PC-9 (cell line): ENCODE measurements at regions not wholly inside any gene's neighbourhood (a gene's known extent, or its start where the extent isn't known, plus 50 kb on each side); places are given as distances from the start of the nearest gene placed in this dataset.

Experiments used
- EZH2 ChIP-seq: fragments of 200-600 bp; sonication (generic); IDR thresholded peaks from 2 replicates; pipeline ENCODE4 v1.8.0; 2017; ENCODE audit warnings: antibody characterized with exemption, low read depth
- TF ChIP-seq, protein P1 (sequence below): fragments of 200-600 bp; sonication (generic); conservative IDR thresholded peaks from 2 replicates; pipeline ENCODE4 v1.6.1; 2017; ENCODE audit warnings: mixed run types, antibody characterized with exemption, mild to moderate bottlenecking, moderate library complexity

GRCh38 chr3:150215616-150216015 lies 192.5 kb upstream of the TSC22D2 start:
- TF ChIP-seq, protein P1, sequence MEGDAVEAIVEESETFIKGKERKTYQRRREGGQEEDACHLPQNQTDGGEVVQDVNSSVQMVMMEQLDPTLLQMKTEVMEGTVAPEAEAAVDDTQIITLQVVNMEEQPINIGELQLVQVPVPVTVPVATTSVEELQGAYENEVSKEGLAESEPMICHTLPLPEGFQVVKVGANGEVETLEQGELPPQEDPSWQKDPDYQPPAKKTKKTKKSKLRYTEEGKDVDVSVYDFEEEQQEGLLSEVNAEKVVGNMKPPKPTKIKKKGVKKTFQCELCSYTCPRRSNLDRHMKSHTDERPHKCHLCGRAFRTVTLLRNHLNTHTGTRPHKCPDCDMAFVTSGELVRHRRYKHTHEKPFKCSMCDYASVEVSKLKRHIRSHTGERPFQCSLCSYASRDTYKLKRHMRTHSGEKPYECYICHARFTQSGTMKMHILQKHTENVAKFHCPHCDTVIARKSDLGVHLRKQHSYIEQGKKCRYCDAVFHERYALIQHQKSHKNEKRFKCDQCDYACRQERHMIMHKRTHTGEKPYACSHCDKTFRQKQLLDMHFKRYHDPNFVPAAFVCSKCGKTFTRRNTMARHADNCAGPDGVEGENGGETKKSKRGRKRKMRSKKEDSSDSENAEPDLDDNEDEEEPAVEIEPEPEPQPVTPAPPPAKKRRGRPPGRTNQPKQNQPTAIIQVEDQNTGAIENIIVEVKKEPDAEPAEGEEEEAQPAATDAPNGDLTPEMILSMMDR, result no peak
- no peak for TF ChIP-seq EZH2
